ENCODE measurements at regions not wholly inside any gene's neighbourhood (a gene's known extent, or its start where the extent isn't known, plus 50 kb on each side); places are given as distances from the start of the nearest gene placed in this dataset.
"Not testable (repeated sequence)": the region's sequence is repeated elsewhere in the genome, so short reads cannot be mapped to it uniquely, and the experiment has no call there.

GRCh38 chr7:101679653-101680173 is 50.6 kb upstream of the MYL10 start:
- not testable (repeated sequence) for DNase-seq

- no peak for DNase-seq
These were observed 51.5 kb upstream of the MYL10 start for GRCh38 chr7:101680406-101681145.

GRCh38 chr7:101681170-101682007 is 52.3 kb upstream of the MYL10 start:
- DNase-seq, result no peak

GRCh38 chr7:101684983-101685330 is 55.9 kb upstream of the MYL10 start:
- no peak for DNase-seq

GRCh38 chr7:101686030-101686429 is 56.9 kb upstream of the MYL10 start:
- DNase-seq, result no peak

GRCh38 chr7:101687081-101687480 is 58.0 kb upstream of the MYL10 start:
- DNase-seq, result no peak

- DNase-seq, result no peak
These were observed 58.7 kb upstream of the MYL10 start for GRCh38 chr7:101687791-101688182.

GRCh38 chr7:101688183-101688831 is 59.2 kb upstream of the MYL10 start:
- DNase-seq, result peak in 1 of 2 experiments; percentile 12

- DNase-seq, result no peak
These were observed 60.2 kb upstream of the MYL10 start for GRCh38 chr7:101688995-101689907.

- DNase-seq, result no peak
These were observed 61.0 kb upstream of the MYL10 start for GRCh38 chr7:101690061-101690460.

GRCh38 chr7:101691822-101692384 is 62.8 kb upstream of the MYL10 start:
- DNase-seq, result no peak

- no peak for DNase-seq
These were observed 64.5 kb upstream of the MYL10 start for GRCh38 chr7:101693498-101694091.

GRCh38 chr7:101698964-101699363 is 69.9 kb upstream of the MYL10 start:
- no peak for DNase-seq

GRCh38 chr7:101699399-101699798 is 70.3 kb upstream of the MYL10 start:
- DNase-seq, result no peak

- no peak for DNase-seq
These were observed 71.1 kb upstream of the MYL10 start for GRCh38 chr7:101699881-101700823.

GRCh38 chr7:101701153-101701794 is 72.2 kb upstream of the MYL10 start:
- no peak for DNase-seq

GRCh38 chr7:101702362-101702850 is 73.3 kb upstream of the MYL10 start:
- no peak for DNase-seq

GRCh38 chr7:101705331-101705730 is 76.2 kb upstream of the MYL10 start:
- no peak for DNase-seq

- no peak for DNase-seq
These were observed 78.5 kb upstream of the MYL10 start for GRCh38 chr7:101707587-101707986.

GRCh38 chr7:101708223-101708622 is 79.1 kb upstream of the MYL10 start:
- DNase-seq, result no peak

Data from cerebellar nuclear complex (tissue), 1 donor.